IPS-NIHi7 (cell line): ENCODE measurements at regions not wholly inside any gene's neighbourhood (a gene's known extent, or its start where the extent isn't known, plus 50 kb on each side); places are given as distances from the start of the nearest gene placed in this dataset.
"Not testable (repeated sequence)": the region's sequence is repeated elsewhere in the genome, so short reads cannot be mapped to it uniquely, and the experiment has no call there.

Experiments used
- DNase-seq: peaks from one replicate; pipeline ENCODE4 v3.0.0; 2012; ENCODE audit warnings: mixed read lengths; ENCODE audit errors: extremely low spot score

DNA sequence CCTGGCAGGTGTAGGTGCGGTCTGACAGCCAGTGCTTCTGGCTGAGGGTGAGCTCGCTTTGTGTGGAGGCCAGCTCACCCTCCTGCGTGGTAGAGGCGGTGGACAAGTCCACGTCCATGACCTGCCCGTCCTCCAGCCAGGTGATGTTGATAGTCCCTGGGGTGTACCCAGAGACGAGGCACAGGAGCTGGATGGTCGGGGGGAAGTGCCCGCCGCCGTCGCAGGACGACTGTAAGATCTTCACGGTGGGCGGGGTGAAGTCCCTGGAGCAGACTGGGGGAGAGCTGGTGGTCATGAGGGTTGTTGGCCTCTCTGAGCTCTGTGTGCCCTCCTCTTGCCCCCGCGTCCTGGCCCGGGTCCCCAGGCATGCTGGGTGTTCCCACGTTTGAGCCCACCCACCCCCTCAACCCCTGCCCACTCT lies 74.6 kb downstream of the TMEM121 start:
- no peak for DNase-seq

DNA sequence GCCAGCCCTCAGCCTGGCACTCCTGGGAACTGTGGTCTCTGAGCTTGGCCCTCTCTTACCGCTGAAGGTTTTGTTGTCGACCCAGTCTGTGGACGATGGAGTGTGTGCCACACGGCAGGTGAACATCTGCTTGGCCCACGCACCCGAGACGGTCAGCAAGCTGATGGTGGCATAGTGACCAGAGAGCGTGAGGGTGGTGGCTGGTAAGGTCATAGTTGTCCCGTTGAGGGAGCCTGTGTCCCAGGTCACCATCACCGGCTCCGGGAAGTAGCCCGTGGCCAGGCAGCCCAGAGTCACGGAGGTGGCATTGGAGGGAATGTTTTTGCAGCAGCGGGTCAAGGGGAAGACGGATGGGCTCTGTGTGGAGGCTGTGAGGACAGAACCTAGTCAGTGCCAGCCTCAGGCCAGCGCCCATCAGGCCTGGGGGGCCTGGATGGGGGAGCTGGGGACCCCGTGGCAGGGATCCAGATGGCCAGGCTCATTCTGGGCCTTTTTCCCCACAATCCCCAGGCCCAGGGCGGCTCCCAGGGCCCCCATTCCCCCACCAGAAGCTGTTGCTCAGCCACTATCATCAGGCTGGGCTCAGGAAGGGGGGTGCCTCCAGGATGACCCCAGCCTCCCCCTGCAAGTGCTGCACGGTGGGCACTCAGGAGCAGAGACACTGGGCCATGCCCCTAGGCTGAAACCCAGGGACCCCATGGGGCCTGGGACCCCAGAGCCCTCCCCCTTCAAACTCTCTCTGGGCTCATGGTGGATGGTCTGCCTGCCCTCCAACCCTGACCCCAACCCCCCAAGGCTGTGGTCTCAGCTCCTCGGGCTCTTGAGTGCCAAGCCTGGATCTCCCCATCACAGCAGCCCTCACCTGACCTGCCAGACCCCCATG lies 75.2 kb downstream of the TMEM121 start:
- no peak for DNase-seq

DNA sequence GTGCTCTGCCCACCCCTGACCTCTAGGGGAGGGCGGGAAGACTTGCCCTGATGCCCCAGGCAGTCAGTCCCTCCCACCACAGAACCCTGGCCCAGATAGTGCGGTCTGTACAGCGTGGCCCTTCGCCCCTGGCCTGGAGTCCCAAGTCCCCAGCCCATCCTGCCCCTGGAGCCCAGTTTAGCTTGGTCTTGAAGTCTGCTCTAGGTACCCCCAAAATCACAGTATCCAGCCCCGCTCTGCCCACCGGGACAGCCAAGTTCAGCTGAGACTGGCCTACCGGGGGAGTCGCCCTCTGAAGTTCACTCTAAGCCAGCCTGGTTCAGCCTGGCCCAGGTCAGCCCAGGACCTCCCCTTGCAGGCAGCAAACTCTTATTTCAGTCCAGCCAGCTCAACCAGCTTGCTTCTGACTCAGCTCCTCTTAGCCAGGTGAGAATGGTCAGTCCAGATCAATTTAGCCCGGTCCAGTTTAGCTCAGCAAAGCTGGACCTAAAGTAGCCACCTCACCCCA lies 75.9 kb downstream of the TMEM121 start:
- DNase-seq = no peak

DNA sequence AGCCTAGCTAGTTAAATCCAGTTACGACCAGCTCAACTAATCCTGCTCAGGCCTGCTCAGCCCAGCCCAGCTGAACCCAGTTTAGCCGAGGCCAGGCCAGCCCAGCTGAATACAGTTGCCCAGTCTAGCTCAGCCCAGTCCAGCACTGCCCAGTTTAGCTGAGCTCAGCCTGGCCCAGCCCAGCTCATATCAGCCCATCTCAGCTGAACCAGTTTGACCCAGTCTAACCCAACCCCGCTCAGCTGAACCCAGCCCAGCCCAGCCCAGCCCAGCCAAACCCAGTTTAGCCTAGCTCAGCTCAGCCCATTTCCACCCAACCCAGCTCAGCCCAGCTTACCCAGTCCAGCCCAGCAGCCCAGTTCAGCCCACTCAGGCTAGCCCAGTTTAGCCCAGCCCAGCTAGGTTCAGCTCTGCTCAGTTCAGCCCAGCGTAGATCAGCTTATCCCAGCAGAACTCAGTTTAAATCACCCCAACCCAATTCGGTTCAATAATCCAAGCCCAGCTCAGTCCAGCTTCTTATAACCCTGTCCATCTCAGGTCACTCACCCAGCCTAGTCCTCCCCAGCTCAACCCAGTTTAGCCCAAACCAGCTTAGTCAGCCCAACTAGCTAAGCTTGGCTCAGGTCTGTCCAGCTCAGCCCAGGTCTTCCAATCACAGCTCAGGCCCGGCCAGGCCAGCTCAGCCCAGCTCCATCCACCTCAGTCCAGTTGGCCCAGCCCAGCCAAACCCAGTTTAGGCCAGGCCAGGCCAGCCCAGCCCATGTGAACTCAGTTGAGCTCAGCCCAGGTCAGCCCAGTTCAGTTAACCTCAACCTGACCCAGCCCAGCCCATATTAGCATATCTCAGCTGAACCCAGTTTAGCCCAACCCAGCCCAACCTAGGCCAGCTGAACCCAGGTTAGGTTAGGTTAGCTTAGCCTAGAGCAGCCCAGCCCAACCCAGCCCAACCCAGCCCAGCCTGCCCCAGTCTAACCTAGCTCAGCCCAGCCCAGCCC lies 76.7 kb downstream of the TMEM121 start:
- DNase-seq = no peak

DNA sequence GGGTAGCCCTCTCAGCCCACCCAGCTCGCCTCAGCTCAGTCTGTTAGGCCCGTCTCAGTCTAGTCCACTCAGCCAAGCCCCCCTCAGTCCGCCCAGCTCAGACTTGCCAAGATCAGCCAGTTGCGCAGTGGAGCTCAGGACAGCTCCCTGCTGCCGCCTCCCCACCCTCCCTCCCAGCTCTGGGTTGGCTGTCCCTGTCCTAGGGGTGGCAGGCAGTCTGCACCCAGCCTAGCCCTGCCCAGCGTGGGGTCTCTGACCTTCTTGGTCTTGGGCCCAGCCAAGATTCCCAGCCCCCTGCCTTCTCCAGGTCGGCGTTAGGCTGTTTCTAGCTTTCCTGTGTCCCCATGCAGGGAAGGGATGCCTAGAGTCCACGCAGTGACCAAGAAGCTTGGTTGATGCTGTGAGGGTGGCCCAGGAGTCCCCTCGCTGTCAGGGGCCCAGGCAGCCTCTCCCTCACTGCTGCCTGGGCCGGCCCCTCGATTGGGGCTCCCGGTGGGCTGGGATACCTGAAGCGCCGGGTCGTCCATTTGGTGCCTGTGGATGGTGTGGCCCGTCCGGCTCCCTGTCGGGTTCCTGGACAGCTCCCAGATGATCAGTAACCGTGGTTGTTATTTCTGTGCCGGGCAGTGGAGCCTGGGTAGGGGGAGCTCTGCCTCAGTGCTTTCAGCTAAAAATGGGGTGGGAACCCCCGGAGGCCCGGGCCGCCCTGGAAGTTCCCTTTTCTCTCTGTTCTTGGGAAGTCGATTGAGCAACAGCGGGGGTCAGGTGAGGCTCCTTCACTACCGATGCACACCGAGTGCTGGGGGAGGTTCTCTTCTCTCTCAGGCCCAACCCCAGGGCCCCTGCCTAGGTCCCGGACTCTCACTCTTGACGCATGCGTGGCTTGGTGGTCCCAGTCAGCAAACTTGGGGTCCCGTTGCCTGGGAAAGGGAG lies 78.4 kb downstream of the TMEM121 start:
- DNase-seq = not testable (repeated sequence)

DNA sequence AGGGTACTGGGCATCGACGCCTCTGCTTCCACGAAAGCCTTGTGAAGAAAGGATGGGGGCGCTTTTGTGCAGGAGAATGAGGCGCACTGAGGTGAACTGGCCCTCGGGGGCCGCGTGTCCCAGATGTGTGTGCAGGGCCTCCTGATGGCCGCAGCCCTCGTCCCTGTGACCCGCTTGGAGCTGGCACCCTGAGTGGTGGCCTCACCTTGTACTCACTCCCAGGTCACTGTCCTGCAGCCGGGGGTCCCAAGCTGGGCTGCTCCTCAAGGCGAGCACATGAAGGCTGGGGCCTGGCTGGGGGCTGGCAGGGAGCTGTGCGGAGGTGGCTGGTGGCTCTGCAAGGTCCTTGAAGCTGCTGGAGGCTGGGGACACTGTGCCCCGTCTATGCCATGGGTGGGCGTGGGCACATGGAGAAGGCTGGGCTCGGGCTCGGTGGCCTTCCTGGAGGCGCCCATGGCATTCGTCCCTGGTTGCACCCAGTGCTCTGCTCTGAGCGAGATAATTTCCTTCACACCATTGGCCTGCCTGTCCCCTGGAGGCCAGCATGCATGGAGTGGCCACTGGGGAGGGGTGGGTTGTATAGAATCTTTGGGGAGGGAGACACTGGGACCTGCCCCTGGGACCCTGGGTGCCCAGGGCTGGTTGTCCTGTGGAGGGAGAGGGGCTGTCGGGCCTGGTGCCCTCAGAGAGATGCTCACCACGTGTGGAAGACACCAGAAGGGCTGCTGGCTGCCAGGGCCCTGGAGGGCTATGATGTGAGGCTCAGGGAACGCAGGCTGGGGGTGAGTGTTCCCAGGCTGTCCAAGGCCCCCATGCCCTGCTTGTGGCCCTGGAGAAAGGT lies 79.3 kb downstream of the TMEM121 start:
- no peak for DNase-seq

DNA sequence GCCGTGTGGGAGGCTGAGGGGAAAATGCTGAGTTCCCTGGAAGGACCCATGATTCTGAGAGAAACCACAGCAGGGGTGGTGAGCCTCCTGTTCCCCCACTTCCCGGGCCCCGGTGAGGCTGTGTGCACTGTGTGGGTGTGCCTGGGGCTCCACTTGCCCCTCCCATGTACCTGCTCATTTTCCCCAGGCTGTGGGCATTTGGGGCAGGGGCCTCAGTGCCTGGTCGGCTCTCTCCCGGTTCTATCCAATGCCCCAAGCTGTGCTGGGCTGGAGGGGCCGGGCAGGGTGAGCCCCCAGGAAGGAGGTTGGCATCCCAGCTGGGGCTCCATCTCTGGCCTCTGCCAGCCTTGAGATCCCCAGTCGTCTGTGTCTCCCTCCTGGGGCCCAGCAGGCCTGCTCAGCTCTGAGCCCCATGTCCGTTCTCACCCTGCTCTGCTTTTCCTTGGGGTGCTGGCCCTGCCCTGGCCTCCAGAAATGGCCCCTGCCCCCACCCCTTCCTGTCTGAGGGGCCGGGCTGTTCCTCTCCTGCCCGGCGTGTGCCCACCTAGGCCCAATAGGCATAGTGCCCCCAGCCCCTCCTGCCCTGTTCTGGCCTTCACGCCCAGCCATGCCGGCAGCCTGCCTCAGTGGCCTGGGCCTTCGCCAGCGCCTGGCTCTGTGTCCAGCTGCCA lies 80.1 kb downstream of the TMEM121 start:
- not testable (repeated sequence) for DNase-seq

DNA sequence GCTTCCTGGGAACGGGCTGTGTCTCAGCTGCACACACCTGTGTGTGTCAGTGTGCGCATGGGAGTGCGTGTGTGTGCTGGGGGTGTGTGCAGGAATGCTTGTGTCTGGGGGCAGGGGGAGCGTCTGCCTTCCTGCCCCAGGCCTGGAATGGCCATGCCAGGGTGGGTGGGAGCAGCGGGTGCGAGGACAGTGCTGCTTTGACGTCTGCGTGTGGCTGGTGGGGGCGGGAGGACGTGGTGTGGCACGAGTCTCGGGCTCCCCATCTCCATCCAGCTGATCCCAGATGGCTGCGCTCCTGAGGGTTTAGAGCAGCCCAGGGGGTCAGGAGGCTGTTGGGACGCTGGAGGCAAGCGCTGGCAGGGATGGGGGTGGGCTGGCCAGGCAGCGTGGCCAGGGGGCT lies 80.6 kb downstream of the TMEM121 start:
- DNase-seq = not testable (repeated sequence)

DNA sequence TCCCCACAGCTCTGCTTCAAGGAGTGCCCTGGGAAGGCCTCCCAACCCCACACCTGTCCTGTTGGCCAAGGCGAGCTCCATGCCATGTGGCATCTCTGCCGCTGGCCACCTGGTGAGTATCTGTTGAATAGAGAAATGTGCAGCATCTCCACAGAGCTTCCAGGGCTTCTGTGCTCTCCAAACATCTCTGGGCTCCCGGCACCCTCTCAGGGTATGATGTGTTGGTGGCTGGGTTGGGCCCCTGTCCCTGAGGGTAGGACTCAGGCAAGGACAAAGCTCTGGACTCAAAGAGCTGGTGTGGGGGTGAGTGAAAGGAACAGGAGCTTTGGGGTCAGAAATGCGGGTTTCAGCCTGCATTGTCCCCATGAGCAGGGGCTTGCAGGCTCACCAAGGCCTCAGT lies 88.6 kb downstream of the TMEM121 start:
- DNase-seq = not testable (repeated sequence)

DNA sequence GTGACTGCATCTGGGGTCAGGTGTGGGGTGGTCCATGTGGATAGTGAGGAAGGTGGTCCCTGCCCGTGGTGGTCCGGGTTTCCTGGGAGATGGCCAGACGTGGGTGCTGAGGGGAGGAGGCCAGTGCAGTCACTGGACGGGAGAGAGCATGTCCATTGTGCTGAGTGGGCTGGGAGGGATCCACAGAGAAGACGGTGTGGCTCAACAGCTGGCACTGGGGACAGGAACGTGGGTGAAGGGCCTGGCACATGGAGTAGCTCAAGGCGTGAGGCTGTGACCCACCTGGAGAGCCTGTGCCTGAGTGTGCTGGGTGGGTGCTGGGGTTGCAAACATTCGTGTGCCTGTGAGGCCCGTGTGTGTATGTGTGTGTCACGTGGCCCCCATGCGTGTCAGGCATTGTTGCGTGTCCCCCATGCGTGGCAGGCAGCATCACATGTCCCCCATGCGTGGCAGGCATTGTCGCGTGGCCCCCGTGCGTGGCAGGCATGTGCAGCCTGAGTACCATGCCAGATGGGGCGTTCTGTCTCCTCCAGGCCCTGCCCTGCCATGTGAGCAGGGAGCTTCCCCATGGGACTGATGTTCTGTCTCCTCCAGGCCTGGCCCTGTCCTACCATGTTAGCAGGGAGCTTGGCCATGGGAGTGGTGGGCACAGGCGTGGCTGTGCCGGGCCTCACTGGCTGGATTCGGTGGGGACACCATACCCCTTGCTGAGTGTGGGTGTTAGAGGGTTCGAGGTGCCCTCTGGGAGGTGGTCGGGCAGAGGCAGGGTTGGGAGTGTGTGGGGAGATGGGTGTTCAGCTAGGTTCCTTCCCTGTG lies 89.8 kb downstream of the TMEM121 start:
- not testable (repeated sequence) for DNase-seq

DNA sequence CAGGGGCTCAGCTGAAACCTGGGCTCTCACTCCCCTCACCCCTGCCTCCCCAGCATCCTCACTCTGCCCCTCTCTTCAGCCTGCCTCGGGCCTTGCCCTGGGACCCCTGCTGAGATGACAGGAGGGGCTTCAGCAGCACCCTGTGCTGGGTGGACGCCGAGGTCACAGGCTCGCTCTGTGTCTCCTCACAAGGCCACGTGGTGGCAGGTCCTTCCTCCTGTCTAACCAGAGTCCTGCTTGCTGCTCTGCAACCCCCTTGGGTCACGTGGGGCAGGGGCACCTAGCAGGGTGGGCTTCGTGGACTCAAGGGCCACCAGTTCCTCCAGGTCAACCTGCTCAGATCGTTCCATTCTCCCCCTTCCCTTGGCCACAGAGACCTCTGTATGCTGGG lies 90.4 kb downstream of the TMEM121 start:
- no peak for DNase-seq

DNA sequence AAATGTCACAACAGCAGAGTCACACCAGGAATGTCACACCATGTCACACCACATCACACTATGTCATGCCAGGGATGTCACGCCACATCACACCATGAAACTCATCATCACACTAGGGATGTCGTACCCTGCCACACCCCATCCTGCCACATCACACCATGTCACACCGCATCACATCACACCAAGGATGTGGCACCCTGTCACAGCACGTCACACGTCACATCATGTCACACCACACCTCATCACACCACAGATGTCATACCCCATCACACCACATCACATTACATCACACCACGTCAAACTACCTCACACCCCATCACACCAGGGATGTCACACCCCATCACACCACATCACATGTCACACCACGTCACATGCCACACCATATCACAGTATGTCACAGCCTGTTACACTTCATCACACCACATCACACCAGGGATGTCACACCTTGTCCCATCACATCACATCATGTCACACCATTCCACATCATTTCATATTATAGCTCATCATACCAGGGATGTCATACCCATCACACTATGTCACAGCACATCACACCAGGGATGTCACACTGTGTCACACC lies 90.9 kb downstream of the TMEM121 start:
- no peak for DNase-seq

DNA sequence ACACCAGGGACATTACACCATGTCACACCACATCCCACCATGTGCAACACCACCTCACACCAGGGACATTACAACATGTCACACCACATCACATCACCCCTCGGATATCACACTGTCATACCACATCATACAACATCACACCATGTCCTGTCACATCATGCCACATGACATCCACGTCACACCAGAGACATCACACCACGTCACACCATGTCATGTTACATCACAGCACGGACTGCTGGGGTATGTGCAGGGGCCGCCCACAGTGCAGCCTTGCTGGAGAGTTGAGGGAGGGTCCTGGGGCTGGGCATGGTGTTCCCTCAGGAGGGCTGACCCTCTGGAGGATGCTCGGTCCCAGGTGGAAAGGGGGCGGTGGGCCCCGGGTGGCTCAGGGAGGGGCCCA lies 91.4 kb downstream of the TMEM121 start:
- DNase-seq = not testable (repeated sequence)

DNA sequence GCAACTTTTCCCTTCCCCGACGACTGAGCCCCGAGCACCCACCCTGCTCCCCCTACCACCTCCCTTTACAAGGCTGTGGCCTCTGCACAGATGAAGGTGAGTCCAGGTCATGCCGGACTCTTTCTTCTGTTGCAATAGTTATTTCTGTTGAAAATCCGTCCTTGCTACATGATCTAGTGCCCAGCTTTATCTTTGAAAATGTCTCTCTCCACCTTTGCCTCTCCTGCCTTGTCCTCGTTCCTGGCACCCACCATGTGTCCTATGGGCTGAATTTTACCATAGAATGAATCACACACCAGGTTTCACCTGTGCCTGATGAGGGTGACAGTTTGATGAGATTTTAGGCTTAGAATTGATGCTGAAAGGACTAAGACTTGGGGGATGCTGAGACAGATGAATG lies 92.9 kb downstream of the TMEM121 start:
- not testable (repeated sequence) for DNase-seq

DNA sequence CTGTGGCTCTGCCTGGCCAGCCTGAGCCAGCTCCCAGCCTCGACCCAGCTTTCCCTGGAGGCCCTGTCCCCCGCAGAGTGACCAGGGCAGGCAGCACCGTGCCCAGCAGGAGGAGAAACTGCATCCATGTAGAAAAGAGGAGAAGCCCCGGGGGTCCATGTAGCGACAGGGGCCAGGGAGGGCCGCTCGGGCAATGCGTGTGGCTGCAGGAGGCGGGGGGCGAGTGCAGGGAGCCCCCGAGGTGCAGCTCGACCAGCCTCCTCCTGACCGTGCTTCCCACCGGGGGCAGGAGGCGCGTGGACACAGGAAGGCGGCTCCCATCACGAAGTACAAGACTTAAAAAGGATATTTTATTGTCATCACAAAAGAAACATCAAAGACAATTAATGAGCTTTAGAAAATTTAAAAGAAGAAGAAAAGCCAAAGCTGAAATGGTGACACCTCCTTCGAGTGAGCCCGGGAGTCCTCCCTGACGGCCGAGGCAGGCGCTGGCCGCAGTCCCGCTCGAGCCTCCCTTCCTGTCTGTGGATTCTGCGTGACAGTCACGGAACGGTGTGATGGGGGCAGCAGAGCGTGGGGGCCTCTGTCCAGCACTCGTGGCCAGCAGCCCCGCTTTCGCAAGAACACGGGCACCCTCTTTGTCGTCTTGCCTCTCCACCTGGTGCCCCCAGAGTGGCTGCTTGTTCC lies 93.9 kb downstream of the TMEM121 start:
- DNase-seq = not testable (repeated sequence)

DNA sequence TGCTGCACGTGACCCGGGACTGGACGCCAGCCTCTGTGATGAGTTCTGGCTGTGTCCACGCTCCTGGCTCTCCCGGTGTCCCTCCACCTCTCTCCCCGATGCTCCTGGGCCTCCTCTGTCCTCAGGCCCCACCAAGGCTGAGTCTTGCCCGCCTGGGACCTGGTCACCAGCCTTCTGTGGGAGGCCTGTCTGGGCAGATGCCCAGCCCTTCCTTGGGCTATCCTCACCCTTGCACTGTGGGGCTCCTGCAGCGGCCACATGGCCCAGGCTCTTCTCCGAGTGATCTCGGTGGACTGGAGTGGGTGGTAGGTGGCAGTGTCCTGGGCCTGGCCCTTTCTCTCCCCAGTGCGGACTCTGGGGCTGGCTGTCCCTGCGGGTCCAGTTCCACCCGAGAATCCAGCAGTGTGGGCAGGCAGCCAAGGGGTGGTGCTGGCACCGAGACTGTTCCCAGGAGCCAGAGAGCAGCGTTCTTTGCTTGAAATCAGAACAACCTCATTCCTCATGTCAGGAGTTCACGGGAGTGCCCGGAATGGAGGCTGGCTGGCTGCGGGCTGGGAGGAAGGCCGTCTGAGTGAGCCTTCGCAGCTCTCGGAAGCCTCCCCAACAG lies 94.6 kb downstream of the TMEM121 start:
- not testable (repeated sequence) for DNase-seq
